Spleen (tissue), 11 donors: ENCODE measurements at regions not wholly inside any gene's neighbourhood (a gene's known extent, or its start where the extent isn't known, plus 50 kb on each side); places are given as distances from the start of the nearest gene placed in this dataset.

Experiments used
- DNase-seq: peaks from one replicate; pipeline ENCODE4 v3.0.0-alpha.2; 2020
- H3K27ac ChIP-seq, 8 donors: fragments of 200-600 bp; sonication (generic) in 7 of 8; 1 replicate in 4 of 8; 2 replicates in 4 of 8; pipeline versions ENCODE4 v1.5.0 to v1.8.0; 2016 to 2021; ENCODE audit warnings: inconsistent platforms in 4 of 8, mild to moderate bottlenecking in 4 of 8, moderate library complexity in 1 of 8
- H3K27me3 ChIP-seq, 7 donors: fragments of 200-600 bp; sonication (generic) in 6 of 7; replicated peaks in 1 of 7; 1 replicate in 4 of 7; 2 replicates in 3 of 7; pipeline versions ENCODE4 v1.5.0 to v1.8.0; 2016 to 2021; ENCODE audit warnings: inconsistent platforms in 3 of 7, mild to moderate bottlenecking in 1 of 7
- H3K36me3 ChIP-seq, 6 donors: fragments of 200-600 bp; sonication (generic) in 5 of 6; 1 replicate in 4 of 6; 2 replicates in 2 of 6; pipeline versions ENCODE4 v1.5.0 to v1.8.0; 2016 to 2021; ENCODE audit warnings: inconsistent platforms in 2 of 6
- H3K4me1 ChIP-seq, 6 donors: fragments of 200-600 bp; sonication (generic) in 5 of 6; 1 replicate in 3 of 6; 2 replicates in 3 of 6; pipeline versions ENCODE4 v1.5.0 to v1.8.0; 2016 to 2021; ENCODE audit warnings: inconsistent platforms in 3 of 6
- H3K4me3 ChIP-seq, 8 donors: fragments of 200-600 bp; sonication (generic) in 7 of 8; 1 replicate in 4 of 8; 2 replicates in 4 of 8; pipeline versions ENCODE4 v1.5.0 to v1.8.0; 2016 to 2021; ENCODE audit warnings: inconsistent platforms in 4 of 8, mild to moderate bottlenecking in 4 of 8, moderate library complexity in 2 of 8
- H3K9me3 ChIP-seq, 8 donors: fragments of 200-600 bp; sonication (generic) in 7 of 8; 1 replicate in 4 of 8; 2 replicates in 4 of 8; pipeline versions ENCODE4 v1.5.0 to v1.8.0; 2016 to 2021; ENCODE audit warnings: inconsistent platforms in 4 of 8
- POLR2A ChIP-seq, 3 donors: fragments of 450-650 bp; IDR thresholded peaks; one replicate each; pipeline ENCODE4 v1.5.1; 2017; ENCODE audit warnings: antibody characterized with exemption in 3 of 3, mild to moderate bottlenecking in 1 of 3
- POLR2AphosphoS5 ChIP-seq, 3 donors: sonication (generic); formaldehyde crosslinking; IDR thresholded peaks; one replicate each; pipeline ENCODE4 v1.5.1; 2017; ENCODE audit warnings: antibody characterized with exemption in 3 of 3
- WGBS, 5 donors: extraction: QIAGEN DNeasy Blood & Tissue Kit in 3 of 5; methylation state at CpG; one replicate each; pipeline versions ENCODE4 v1.1.5 to v1.1.7; 2013 to 2018; 5-methylcytosine and 5-hydroxymethylcytosine counted together
- intact Hi-C: fragments of 100-400 bp; cut with DNase I; formaldehyde crosslinking; loops from one replicate; pipeline ENCODE4 v1.15.0; 2023; ENCODE audit warnings: low total_unique reads
- TF ChIP-seq, protein P1 (sequence below), 11 experiments: fragments of 200-600 bp in 7 of 11; fragments of 450-650 bp in 4 of 11; sonication (generic) in 4 of 11; IDR thresholded peaks in 8 of 11; conservative IDR thresholded peaks in 3 of 11; 1 replicate in 7 of 11; 2 replicates in 4 of 11; pipeline versions ENCODE4 v1.4.0 to v1.8.0; 2016 to 2021; ENCODE audit warnings: antibody characterized with exemption in 11 of 11, inconsistent platforms in 4 of 11, mild to moderate bottlenecking in 1 of 11
- donor health status: healthy with polysubstance abuse.
- donor health status: DM: no; HTN: no; CAD: no; lungs with moderate emphysema.
- donor health status: DM: no; HTN: no; CAD: no.
- donor health status: Bipolar disorder and iron deficiency.
- donor health status: healthy.
- donor health status: DM: no; HTN: no; CAD: no.
- donor health status: DM: yes; HTN: yes; CAD: no.

DNA sequence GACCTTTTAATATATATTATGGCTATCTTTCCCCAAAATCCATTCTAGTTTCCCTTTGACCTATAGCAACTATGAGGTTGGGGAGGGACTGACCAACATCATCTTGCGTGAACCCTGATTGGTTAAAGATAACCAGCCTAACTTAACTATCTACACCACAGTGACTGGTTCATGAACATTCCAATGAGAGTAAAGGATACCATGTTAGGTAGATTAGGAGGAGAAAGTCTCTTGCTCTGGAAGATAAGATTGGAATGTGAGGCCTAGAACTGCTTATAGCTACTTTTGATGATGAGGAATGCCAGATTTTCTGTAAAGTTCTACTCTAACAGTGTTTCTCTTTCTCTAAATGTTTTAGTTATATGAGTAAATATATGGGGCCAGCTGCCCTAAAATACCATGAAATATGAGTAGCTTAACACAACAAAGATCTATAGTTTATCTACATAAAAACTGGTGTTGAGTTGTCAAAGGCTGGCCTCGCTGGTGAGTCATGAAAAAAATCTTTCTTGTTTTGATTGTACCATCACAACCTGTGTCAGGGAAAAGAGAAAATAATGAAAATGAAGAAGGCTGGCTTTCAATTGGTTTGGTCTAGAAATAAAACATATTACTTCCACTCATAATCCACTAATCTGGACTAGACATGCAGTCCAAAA is 481.4 kb downstream of the NSUN3 start:
- 82 to 90% (median 84%) methylated on average over 2 of the region's 2 CpGs for WGBS, 5 donors
- Histone ChIP-seq H3K27ac (no peak overlapping the region), H3K4me1 (no peaks in the 10 kb centered on the region), H3K36me3 (no peaks in the 10 kb centered on the region), H3K4me3 (no peak overlapping the region), H3K9me3 (peaks cover 0 to 15% (median 10%) of the 10 kb centered on the region in 8 donors), H3K27me3 (no peaks in the 10 kb centered on the region)
- TF ChIP-seq, protein P1, sequence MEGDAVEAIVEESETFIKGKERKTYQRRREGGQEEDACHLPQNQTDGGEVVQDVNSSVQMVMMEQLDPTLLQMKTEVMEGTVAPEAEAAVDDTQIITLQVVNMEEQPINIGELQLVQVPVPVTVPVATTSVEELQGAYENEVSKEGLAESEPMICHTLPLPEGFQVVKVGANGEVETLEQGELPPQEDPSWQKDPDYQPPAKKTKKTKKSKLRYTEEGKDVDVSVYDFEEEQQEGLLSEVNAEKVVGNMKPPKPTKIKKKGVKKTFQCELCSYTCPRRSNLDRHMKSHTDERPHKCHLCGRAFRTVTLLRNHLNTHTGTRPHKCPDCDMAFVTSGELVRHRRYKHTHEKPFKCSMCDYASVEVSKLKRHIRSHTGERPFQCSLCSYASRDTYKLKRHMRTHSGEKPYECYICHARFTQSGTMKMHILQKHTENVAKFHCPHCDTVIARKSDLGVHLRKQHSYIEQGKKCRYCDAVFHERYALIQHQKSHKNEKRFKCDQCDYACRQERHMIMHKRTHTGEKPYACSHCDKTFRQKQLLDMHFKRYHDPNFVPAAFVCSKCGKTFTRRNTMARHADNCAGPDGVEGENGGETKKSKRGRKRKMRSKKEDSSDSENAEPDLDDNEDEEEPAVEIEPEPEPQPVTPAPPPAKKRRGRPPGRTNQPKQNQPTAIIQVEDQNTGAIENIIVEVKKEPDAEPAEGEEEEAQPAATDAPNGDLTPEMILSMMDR (IDR thresholded peaks at IDR 0.05 in 8 of 11, conservative IDR thresholded peaks at IDR 0.05 in 3 of 11), result no peak
- no peak for TF ChIP-seq POLR2A (IDR thresholded peaks at IDR 0.05)
- no peak for TF ChIP-seq POLR2AphosphoS5 (IDR thresholded peaks at IDR 0.05)
- no peak for DNase-seq
- intact Hi-C loops, result no loop called here

- no peak for TF ChIP-seq POLR2AphosphoS5 (IDR thresholded peaks at IDR 0.05)
- TF ChIP-seq, protein P1 (IDR thresholded peaks at IDR 0.05 in 8 of 11, conservative IDR thresholded peaks at IDR 0.05 in 3 of 11), result no peak
- no peak for TF ChIP-seq POLR2A (IDR thresholded peaks at IDR 0.05)
- intact Hi-C loops, result no loop called here
- WGBS, 5 donors, result 0 to 89% (median 33%) methylated on average over 1 of the region's 1 CpG
These were observed 485.9 kb downstream of the NSUN3 start for GRCh38 chr3:94548581-94549316.

DNA sequence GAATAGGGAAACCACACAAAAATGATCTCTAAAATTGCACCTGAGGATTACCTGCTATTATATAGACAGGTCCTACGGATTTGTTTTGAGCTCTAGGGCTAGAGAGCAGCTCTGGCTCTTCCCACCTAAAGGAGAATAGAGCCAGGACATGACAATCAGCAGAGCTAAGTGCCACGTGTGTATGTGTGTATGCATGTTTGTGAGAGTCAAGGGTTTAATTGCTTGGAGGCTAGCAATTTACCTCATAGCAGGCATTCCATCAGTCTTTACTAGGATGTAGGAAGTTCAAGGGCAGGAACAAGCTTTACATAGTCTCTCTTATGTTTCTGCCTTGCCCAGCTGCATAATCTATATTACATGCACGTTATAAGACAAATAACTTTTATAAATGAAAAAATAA is 498.2 kb downstream of the NSUN3 start:
- Histone ChIP-seq H3K4me1 (no peaks in the 10 kb centered on the region), H3K9me3 (peaks cover 0 to 20% (median 3%) of the 10 kb centered on the region in 8 donors), H3K27me3 (no peaks in the 10 kb centered on the region), H3K27ac (no peak overlapping the region), H3K4me3 (no peak overlapping the region), H3K36me3 (no peaks in the 10 kb centered on the region)
- DNase-seq, result no peak
- 38 to 50% (median 43%) methylated on average over 3 of the region's 3 CpGs for WGBS, 5 donors
- TF ChIP-seq POLR2A (IDR thresholded peaks at IDR 0.05) (no peak), POLR2AphosphoS5 (IDR thresholded peaks at IDR 0.05) (no peak)
- TF ChIP-seq, protein P1 (IDR thresholded peaks at IDR 0.05 in 8 of 11, conservative IDR thresholded peaks at IDR 0.05 in 3 of 11), result no peak
- intact Hi-C loops, result no loop called here

More at GRCh38 chr3:94548581-94549316, 485.9 kb downstream of the NSUN3 start:
- H3K4me3 ChIP-seq, result no peak overlapping the region
- H3K27me3 ChIP-seq, result no peaks in the 10 kb centered on the region
- H3K36me3 ChIP-seq, result no peaks in the 10 kb centered on the region
- H3K9me3 ChIP-seq, result peaks cover 0 to 46% (median 27%) of the 10 kb centered on the region in 8 donors
- no peaks in the 10 kb centered on the region for H3K4me1 ChIP-seq
- H3K27ac ChIP-seq, result no peak overlapping the region
- DNase-seq, result no peak

GRCh38 chr3:94564247-94564646 is 501.4 kb downstream of the NSUN3 start:
- H3K4me3 ChIP-seq, result no peak overlapping the region
- no peaks in the 10 kb centered on the region for H3K4me1 ChIP-seq
- H3K27ac ChIP-seq, result no peak overlapping the region
- TF ChIP-seq, protein P1 (IDR thresholded peaks at IDR 0.05 in 8 of 11, conservative IDR thresholded peaks at IDR 0.05 in 3 of 11), result no peak
- no peak for TF ChIP-seq POLR2AphosphoS5 (IDR thresholded peaks at IDR 0.05)
- TF ChIP-seq POLR2A (IDR thresholded peaks at IDR 0.05), result no peak
- no peak for DNase-seq
- H3K9me3 ChIP-seq, result peaks cover 0 to 7% (median 0%) of the 10 kb centered on the region in 8 donors
- H3K27me3 ChIP-seq, result no peaks in the 10 kb centered on the region
- intact Hi-C loops, result no loop called here
- H3K36me3 ChIP-seq, result no peaks in the 10 kb centered on the region
- 80 to 97% (median 96%) methylated on average over 1 of the region's 1 CpG for WGBS, 5 donors
